ENCODE measurements at regions not wholly inside any gene's neighbourhood (a gene's known extent, or its start where the extent isn't known, plus 50 kb on each side); places are given as distances from the start of the nearest gene placed in this dataset.

GRCh38 chr1:88188038-88188437 lies 496.0 kb upstream of the PKN2 start:
- DNase-seq: no peak

DNA sequence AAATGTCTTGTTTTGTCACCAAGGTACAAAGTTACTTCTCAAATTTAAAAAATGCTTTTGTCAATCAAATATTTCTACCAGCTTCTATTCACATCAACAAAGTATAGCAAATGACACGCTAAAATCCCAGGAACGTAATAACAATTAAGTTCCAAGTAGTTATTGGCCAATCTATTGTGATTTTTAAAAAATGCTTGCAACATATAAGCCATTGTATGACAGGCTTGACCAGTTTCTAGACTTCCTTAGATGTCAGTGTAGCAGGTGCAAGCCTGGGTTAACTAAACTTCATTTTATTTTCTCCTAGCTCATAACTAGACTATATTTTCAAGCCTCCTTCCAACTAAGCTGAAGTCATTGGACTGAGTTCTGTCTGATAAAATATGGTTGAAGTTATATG lies 494.5 kb upstream of the PKN2 start:
- DNase-seq: no peak

- DNase-seq: no peak
These were observed 492.2 kb upstream of the PKN2 start for GRCh38 chr1:88191917-88192316.

GRCh38 chr1:88194542-88194941 lies 489.5 kb upstream of the PKN2 start:
- no peak for DNase-seq

GRCh38 chr1:88200545-88200944 lies 483.5 kb upstream of the PKN2 start:
- no peak for DNase-seq

DNA sequence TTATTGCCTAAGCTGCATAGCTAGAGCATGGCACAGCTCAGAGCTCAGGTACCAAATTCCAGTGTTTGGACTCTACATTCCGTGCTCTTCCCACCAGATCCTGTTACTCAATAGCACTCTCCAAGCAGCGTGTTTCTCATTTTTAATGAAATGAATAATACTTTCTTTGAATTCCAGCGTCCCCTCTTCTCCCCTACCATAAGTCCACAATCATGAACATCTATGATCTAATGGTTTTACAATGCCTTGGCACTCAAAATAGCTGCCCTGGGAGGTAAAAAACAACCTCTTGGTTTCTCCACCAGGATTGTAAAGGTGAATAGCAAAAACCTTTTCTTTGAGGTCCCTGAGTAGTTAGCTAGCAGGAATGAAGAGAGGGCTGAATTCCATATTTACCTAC lies 480.0 kb upstream of the PKN2 start:
- no peak for DNase-seq

GRCh38 chr1:88204612-88205167 lies 479.4 kb upstream of the PKN2 start:
- DNase-seq: no peak

DNA sequence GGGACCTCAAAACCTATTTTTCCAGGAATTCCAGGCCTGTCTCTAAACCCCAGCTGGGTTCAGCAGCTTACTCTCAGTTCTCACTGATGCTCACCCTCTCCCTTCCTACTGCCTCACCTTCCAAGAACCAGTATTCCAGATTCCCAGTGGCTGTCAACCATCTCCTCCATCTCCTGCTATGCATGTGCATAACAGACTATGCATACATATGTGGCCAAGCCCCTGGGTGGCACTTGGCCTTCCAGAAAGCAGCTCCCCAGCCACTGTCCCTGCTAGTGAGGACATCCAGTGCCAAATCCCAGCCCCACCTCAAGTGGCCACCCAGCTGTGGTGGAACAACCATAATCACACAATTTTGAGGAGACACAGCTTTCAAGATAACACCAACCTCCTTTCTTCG lies 475.7 kb upstream of the PKN2 start:
- no peak for DNase-seq

DNA sequence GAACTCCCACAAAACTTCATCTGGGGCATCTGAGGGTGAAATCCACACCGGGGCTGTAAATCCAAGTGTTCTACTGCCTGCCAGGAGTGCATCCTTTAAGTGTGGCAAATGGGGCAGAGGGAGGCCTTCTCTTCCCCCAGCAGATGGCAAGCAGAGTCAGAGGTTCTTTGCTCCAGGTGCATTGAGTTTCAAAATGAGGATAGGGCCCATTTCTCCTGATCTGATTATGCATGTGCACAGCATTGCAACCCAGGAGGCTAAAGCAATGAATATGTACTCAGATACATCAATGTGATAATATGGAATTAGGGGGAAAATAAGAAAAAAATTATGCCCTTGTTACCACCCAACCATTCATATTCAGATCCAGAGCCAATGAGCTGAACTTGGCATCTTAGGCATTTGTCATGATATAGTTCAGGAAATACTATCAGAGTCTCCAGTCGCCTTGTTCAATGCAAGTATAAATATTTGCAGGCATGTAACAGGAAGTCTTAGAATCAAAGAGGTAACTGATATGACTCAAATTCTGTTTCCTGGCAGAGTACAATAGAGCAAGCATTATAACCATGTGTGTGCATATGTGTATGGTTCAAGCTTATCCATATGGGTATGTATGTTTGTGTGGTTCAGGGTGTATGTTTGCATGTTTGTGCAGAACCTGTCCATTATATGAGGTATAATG lies 473.8 kb upstream of the PKN2 start:
- no peak for DNase-seq

- DNase-seq: no peak
These were observed 467.6 kb upstream of the PKN2 start for GRCh38 chr1:88216441-88216840.

GRCh38 chr1:88217386-88217785 lies 466.7 kb upstream of the PKN2 start:
- DNase-seq: no peak

GRCh38 chr1:88219521-88219920 lies 464.6 kb upstream of the PKN2 start:
- no peak for DNase-seq

DNA sequence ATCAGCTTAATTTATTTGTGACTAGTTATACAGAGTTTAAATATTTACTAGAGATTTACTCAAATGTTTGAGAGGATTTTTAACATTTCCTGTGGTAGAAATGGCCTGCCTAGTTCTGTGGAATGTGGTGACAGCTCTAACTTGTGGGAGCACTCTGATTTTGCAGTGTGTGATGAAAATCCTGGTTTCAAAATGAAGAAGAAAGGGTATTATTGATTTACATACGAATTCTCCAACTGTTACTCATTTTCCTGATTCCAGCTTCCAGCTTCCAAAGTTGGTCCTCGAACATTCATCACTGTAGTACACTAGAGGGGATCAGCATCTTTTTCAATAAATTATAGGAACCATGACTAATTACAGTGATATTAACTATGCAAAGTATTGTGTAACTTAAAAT lies 462.7 kb upstream of the PKN2 start:
- no peak for DNase-seq

GRCh38 chr1:88224906-88225305 lies 459.2 kb upstream of the PKN2 start:
- no peak for DNase-seq

DNA sequence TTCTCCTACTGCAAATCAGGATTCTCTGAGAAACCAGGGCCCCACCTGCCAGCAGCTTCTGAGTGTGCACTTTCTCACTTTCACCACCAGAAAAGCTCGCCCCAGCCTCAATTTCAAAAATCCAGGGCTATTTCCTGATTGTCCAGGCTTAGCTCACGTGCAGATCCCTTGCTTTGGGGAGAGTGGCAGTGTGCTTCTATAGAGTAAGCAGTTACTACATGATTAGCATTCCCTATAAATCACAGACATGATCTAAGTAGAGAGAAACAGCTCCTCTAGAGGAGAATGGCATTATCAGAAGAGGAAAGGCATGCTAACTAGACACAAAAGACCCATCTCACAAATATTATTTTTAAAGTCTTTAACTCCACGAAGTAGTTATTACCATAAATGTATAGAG lies 456.0 kb upstream of the PKN2 start:
- DNase-seq: no peak

GRCh38 chr1:88230126-88230525 lies 453.9 kb upstream of the PKN2 start:
- DNase-seq: no peak

DNA sequence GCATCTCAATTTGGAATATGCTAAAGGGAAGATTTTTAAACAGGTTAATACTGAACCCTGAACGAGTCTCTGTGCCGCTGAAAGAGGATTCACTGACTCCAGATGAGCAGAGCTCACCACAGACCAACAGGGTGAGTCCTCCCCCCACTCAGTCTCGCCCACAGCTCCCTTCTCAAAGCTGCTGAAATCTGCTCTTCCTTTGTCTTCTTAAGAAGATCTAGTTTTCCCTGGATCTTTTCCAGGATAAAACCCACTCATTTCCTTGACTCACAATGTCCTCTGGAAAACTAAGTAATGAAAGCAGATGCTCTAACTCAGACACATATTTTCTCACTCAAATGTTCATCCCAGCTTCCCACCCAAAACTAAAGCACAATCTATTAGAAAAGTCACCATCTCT lies 447.0 kb upstream of the PKN2 start:
- no peak for DNase-seq

DNA sequence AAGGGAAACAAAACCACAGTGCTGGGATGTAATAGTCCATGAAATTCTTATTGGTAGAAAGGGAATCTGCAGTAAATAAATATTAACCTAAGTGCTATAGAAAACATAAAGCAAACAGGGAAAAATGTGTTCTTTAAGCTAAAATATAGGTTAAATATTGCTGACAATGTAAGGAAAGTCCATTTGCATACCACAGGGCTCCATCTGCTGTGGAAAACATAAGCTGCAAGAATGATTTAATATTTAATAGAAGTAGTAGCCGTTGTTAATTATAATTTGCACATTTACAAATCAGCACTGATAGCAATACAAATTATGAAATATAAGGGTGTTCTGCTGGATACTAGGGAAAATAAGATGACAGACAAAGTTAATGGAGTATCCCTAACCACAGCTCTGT lies 444.9 kb upstream of the PKN2 start:
- no peak for DNase-seq

DNA sequence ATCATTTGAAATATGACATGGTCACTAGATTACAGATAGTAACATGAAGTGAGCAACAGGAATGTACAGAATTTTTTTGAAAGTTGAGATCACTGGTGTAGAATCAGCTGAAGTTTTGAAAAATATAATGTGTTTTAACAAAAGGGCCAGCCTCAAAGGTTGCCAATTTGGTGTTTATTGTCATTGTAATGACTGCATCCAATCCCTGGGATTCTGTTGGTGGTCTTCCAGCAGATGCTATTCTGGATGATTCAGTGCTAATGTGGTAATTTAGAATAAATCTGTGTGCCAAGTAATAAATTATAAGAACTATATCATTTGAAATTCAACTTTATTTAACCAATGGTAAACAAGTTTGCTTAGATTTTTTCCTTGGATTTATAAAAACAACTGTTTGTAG lies 436.4 kb upstream of the PKN2 start:
- no peak for DNase-seq

- no peak for DNase-seq
These were observed 433.2 kb upstream of the PKN2 start for GRCh38 chr1:88250915-88251314.

- no peak for DNase-seq
These were observed 431.3 kb upstream of the PKN2 start for GRCh38 chr1:88252745-88253144.

GRCh38 chr1:88265606-88266005 lies 418.5 kb upstream of the PKN2 start:
- no peak for DNase-seq

GRCh38 chr1:88266051-88266450 lies 418.0 kb upstream of the PKN2 start:
- DNase-seq: no peak

DNA sequence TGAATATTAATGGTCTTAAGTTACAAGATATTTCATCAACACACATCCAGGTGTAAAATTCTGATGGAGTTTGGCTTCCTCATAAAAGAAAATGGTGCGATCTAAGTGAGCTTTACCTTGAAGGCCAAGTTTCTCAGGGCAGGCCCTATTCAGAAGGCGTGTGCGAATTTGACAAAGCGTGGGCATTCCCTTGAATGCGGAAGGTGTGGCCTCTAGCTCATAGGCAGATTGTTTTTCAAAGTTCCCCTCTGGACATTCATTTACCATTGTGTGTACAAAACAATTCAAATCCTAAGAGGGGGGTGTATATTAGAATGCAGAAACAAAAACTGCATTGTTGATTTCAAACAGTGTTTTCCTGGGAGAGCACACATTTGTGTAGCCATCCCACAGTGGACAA lies 411.9 kb upstream of the PKN2 start:
- no peak for DNase-seq

DNA sequence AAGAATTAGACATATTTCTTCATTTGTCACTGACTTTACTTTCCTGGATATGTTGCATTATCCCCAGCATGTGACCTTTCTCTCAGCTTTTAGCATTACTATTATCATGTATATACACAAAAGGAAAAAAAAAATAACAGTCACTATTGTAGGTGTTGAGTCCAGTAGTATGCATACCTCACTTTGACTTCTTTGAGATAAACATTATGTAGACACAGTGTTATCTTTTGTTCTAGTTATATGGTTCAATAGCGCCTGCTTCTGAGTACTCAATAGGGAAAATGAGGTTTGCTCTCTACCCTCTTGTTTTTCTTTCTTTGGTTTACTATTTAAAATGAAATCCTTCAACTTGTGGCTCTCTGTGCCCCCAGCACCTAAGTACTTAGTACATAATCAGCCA lies 409.6 kb upstream of the PKN2 start:
- no peak for DNase-seq
